ENCODE measurements at regions not wholly inside any gene's neighbourhood (a gene's known extent, or its start where the extent isn't known, plus 50 kb on each side); places are given as distances from the start of the nearest gene placed in this dataset.

DNA sequence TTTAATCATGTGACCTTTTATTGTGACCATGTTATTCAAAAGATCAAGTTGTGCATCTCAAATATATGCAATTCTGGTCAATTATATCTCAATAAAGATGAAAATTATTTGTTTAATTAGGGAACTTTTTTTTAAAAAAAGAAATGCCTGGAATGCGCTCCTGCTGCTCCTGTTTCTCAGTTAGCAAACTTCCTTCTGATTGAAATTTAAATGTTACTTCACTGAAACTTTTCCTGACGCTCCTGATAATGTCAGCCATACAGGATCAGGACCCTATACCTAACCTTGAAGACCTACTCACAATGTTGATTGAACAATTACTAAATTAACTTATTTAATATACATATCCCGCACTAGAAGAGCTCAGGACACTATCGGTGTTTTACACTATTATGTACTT is 190.4 kb downstream of the MACC1 start:
- Histone ChIP-seq H3K4me2 (no peak overlapping the region), H3K4me3 (no peak overlapping the region), H3K27ac (no peak overlapping the region), H3K9ac (no peak overlapping the region), H3K36me3 (no peaks in the 10 kb centered on the region), H3K9me3 (no peaks in the 10 kb centered on the region), H4K20me1 (no peaks in the 10 kb centered on the region), H3K4me1 (peaks cover 5% of the 10 kb centered on the region), H3K27me3 (no peaks in the 10 kb centered on the region)
- TF ChIP-seq Cebpa-rat (IDR thresholded peaks at IDR 0.05): no peak

DNA sequence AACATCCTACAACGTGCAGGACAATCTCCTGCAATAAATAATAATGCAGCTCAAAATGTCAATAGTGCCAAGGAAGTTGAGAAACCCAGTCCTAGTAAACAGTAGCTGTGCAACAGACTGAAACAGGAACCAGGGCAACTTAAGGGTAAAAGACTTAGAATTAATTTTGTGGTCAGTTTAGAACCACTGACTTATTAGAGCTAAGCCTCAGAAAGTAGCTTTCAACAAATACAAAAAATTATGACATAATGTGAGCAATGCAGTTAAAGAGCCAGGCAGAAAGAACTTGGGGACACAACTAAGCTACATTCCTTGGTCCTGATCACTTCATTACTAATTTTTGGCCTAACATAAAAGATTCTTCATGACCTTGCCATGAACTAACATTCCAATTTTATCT is 195.4 kb downstream of the MACC1 start:
- Histone ChIP-seq H3K27me3 (no peaks in the 10 kb centered on the region), H3K36me3 (no peaks in the 10 kb centered on the region), H3K4me2 (peak overlapping the region; percentile 45), H3K9ac (no peak overlapping the region), H4K20me1 (no peaks in the 10 kb centered on the region), H3K4me3 (no peak overlapping the region), H3K9me3 (no peaks in the 10 kb centered on the region), H3K27ac (no peak overlapping the region), H3K4me1 (peaks cover 20% of the 10 kb centered on the region)
- TF ChIP-seq Cebpa-rat (IDR thresholded peaks at IDR 0.05): no peak

DNA sequence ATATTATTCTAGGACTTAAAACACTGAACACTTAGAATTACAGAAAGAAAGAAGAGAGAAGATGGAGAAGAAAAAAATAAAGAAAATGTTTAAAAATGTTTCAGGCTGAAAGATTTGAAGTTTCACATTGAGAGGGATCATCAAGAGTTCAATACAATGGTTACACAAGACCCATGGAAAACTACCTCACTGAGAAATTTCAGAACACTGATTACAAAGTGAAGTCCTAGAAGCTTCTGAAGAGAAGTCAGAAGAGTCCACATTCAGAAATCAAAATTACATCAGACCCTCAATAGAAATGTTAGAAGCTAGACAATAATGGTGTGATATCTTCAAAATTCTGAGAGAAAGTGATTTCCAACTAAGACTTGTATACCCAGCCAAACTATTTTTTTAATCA is 196.1 kb downstream of the MACC1 start:
- no peaks in the 10 kb centered on the region for H3K9me3 ChIP-seq
- H3K27me3 ChIP-seq: no peaks in the 10 kb centered on the region
- no peak overlapping the region for H3K4me3 ChIP-seq
- H4K20me1 ChIP-seq: no peaks in the 10 kb centered on the region
- H3K36me3 ChIP-seq: no peaks in the 10 kb centered on the region
- no peak for TF ChIP-seq Cebpa-rat (IDR thresholded peaks at IDR 0.05)
- H3K4me1 ChIP-seq: peaks cover 20% of the 10 kb centered on the region
- no peak overlapping the region for H3K27ac ChIP-seq
- H3K9ac ChIP-seq: no peak overlapping the region
- H3K4me2 ChIP-seq: no peak overlapping the region; the same call in 1 of the 2 replicates

DNA sequence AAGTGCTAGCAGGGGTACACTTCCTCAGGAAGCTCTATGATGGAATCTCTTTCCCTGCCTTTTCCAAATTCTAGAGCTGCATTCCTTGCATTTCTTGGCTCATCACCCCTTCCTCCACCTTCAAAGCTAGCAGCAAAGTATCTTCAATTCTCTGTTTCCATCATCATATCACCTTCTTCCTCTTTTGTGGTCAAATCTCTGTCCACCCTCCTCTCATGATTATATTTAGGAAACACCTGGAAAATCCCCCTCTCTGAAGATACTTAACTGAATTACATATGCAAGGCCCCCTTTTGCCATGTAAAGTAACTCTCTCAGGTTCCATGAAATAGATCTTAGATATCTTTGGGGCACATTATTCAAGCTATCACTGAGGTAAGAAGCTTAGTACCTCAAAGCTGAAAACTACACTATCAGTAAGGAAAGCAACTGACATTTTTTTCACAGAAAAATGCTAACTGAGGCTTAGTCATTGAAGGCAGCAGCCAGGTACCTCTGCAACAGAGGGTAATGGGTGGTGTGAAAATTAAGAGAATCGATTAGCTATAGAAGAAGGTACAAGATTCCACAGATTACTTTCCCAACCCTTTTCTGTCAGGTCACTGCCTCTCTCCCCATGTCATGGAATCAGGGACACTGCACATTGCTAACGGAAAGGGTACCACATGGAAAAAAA is 197.3 kb downstream of the MACC1 start:
- Histone ChIP-seq H3K4me3 (no peak overlapping the region), H4K20me1 (no peaks in the 10 kb centered on the region), H3K9me3 (no peaks in the 10 kb centered on the region), H3K4me2 (peak overlapping the region; percentile 36), H3K9ac (no peak overlapping the region), H3K27me3 (no peaks in the 10 kb centered on the region), H3K36me3 (no peaks in the 10 kb centered on the region), H3K4me1 (peaks cover 20% of the 10 kb centered on the region), H3K27ac (no peak overlapping the region)
- TF ChIP-seq Cebpa-rat (IDR thresholded peaks at IDR 0.05): no peak

DNA sequence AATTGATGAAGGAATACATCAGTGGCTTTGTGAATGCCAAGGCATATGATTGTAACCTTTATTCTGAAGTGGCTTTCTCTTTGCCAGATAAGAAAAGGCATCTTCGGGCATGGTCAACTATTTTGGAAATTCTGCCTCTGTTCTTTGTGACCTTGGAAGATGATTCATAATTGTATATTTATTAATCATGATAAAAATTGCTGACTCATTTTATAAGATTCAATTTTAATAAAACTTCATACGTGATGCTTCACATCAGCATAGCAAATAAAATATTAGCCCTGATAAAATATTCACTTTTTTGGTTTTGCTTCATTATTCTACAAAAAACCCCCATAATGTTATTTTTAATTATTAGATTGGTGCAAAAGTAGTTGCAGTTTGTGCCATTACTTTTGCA is 200.5 kb downstream of the MACC1 start:
- H3K36me3 ChIP-seq: no peaks in the 10 kb centered on the region
- H3K4me3 ChIP-seq: no peak overlapping the region
- peaks cover 24% of the 10 kb centered on the region for H3K4me1 ChIP-seq
- no peaks in the 10 kb centered on the region for H4K20me1 ChIP-seq
- no peak for TF ChIP-seq Cebpa-rat (IDR thresholded peaks at IDR 0.05)
- no peak overlapping the region for H3K9ac ChIP-seq
- no peak overlapping the region for H3K4me2 ChIP-seq
- H3K27ac ChIP-seq: no peak overlapping the region
- H3K27me3 ChIP-seq: no peaks in the 10 kb centered on the region
- H3K9me3 ChIP-seq: no peaks in the 10 kb centered on the region

DNA sequence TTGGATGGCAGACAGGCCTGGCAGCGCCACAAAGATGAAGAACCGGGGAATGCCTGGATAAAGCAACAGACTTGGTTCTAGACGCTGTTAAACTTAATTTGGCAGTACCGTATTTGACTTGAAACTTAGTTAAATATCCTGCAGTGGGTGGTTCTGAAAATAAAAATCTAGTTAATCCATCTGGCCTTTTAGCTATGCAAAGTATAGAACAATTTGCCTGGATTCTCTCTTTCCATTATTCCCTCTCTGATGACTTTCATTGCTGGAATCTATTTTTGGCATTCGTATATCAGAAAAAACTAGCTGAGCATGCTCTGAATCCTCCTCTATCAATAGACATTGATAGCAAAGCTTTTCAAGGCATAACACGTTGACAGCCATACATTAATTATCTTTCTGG is 203.6 kb downstream of the MACC1 start:
- Histone ChIP-seq H3K9ac (no peak overlapping the region), H3K9me3 (no peaks in the 10 kb centered on the region), H3K27ac (no peak overlapping the region), H3K4me1 (peaks cover 9% of the 10 kb centered on the region), H3K4me3 (no peak overlapping the region), H3K4me2 (peak overlapping the region; percentile 27), H3K27me3 (no peaks in the 10 kb centered on the region), H4K20me1 (no peaks in the 10 kb centered on the region), H3K36me3 (no peaks in the 10 kb centered on the region)
- no peak for TF ChIP-seq Cebpa-rat (IDR thresholded peaks at IDR 0.05)

DNA sequence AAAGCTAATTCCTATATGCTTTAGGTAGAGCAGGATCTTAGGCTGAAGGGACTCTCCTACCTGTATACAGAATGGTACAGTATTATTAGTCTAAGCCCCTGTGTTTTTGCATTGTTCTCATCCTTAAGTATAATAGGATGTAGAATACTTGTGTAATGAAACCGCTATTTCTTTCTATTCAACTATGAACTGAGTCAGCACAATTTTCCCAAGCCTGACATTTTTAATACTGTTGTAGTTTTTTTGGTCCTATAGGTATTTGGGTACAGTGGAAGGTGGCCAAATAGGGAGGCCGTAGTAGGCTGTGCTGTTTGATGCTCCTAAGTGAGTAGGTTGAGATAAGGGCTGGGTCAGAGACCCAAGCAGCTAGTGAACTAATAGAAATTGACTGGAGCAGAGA is 205.1 kb downstream of the MACC1 start:
- Histone ChIP-seq H3K27me3 (no peaks in the 10 kb centered on the region), H3K9ac (no peak overlapping the region), H3K9me3 (no peaks in the 10 kb centered on the region), H3K4me1 (peaks cover 9% of the 10 kb centered on the region), H3K4me2 (no peak overlapping the region), H4K20me1 (no peaks in the 10 kb centered on the region), H3K36me3 (no peaks in the 10 kb centered on the region), H3K27ac (no peak overlapping the region), H3K4me3 (no peak overlapping the region)
- no peak for TF ChIP-seq Cebpa-rat (IDR thresholded peaks at IDR 0.05)

DNA sequence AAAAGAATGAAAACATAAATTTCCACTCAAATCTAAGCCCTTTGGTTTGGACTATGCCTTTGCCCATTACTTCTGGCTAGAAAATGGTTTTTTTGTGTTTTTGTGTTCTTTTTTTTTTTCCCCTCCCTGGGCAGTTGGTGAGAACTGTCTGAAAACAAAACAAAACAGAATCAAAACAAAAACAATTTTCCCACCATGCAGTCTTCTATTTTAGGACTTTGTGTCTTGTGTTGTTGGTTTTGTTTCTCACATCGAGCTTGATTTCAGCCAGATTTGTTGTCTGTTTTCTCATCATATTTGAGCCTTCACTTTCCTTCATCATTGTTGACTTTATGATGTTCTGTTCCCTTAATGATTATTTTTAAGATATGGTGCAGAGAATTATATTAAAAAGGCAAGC is 206.3 kb downstream of the MACC1 start:
- no peaks in the 10 kb centered on the region for H3K36me3 ChIP-seq
- no peak overlapping the region for H3K4me2 ChIP-seq
- H3K4me3 ChIP-seq: no peak overlapping the region
- H3K27me3 ChIP-seq: no peaks in the 10 kb centered on the region
- no peak overlapping the region for H3K27ac ChIP-seq
- H3K9ac ChIP-seq: no peak overlapping the region
- TF ChIP-seq Cebpa-rat (IDR thresholded peaks at IDR 0.05): no peak
- no peaks in the 10 kb centered on the region for H4K20me1 ChIP-seq
- H3K4me1 ChIP-seq: peaks cover 9% of the 10 kb centered on the region
- no peaks in the 10 kb centered on the region for H3K9me3 ChIP-seq

DNA sequence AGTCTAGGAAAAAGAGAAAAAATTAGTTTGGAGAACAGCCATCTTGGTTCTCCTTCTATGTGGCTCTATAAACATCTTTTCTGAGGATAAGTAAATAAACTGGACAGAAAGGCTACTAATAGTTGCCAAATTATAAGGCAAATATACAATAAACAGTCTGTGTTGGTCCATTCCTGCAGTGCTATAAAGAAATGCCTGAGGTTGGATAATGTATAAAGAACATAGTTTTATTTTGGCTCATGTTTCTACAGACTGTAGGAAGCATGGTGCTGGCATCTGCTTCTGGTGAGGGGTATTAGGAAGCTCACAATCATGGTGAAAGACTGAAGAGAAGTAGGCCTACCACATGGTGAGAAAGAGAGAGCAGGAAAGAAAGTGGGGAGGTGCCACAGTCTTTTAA is 209.7 kb downstream of the MACC1 start:
- TF ChIP-seq Cebpa-rat (IDR thresholded peaks at IDR 0.05): no peak
- H3K4me3 ChIP-seq: no peak overlapping the region
- H3K9me3 ChIP-seq: no peaks in the 10 kb centered on the region
- no peak overlapping the region for H3K9ac ChIP-seq
- no peak overlapping the region for H3K27ac ChIP-seq
- H3K27me3 ChIP-seq: no peaks in the 10 kb centered on the region
- no peak overlapping the region for H3K4me2 ChIP-seq
- no peaks in the 10 kb centered on the region for H4K20me1 ChIP-seq
- H3K36me3 ChIP-seq: no peaks in the 10 kb centered on the region
- H3K4me1 ChIP-seq: no peaks in the 10 kb centered on the region

DNA sequence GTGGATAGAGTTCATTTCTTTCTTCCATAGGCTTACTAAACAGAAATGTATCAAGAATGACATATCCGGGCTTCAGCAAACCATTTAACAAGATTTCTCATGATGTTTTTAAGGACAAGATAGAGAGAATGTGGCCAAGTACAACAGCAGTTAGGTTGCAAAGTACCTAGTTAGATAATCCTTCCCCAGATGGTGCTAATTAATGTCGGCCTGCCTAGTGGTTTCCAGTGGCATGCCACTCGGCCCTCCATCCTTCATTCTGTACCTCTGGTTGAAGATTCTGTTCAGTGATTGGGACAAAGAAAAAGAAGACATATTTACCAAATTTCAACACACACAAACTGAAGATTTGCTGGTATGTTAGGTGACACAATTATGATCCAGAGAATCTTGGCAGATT is 212.1 kb downstream of the MACC1 start:
- Histone ChIP-seq H3K9ac (no peak overlapping the region), H3K4me1 (no peaks in the 10 kb centered on the region), H3K4me3 (no peak overlapping the region), H3K9me3 (no peaks in the 10 kb centered on the region), H4K20me1 (no peaks in the 10 kb centered on the region), H3K27ac (no peak overlapping the region), H3K27me3 (no peaks in the 10 kb centered on the region), H3K4me2 (no peak overlapping the region), H3K36me3 (no peaks in the 10 kb centered on the region)
- TF ChIP-seq Cebpa-rat (IDR thresholded peaks at IDR 0.05): no peak

DNA sequence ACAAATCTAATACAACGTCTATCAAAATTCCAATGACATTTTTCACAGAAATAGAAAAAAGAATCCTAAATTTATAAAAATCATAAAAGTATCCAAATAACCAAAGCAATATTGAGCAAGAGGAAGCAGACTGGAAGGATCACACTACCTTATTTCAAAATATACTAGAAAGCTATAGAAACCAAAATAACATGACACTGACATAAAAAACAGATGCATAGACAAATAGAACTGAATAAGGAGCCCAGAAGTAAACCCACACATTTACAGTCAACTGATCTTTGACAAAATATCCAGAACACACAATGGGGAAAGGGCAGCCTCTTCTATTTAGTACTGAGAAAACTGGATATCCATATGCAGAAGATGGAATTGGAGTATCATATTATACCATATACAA is 217.5 kb downstream of the MACC1 start:
- H3K4me3 ChIP-seq: no peak overlapping the region
- H3K4me1 ChIP-seq: no peaks in the 10 kb centered on the region
- no peaks in the 10 kb centered on the region for H4K20me1 ChIP-seq
- no peaks in the 10 kb centered on the region for H3K27me3 ChIP-seq
- no peaks in the 10 kb centered on the region for H3K9me3 ChIP-seq
- TF ChIP-seq Cebpa-rat (IDR thresholded peaks at IDR 0.05): no peak
- no peak overlapping the region for H3K4me2 ChIP-seq
- no peak overlapping the region for H3K9ac ChIP-seq
- no peaks in the 10 kb centered on the region for H3K36me3 ChIP-seq
- no peak overlapping the region for H3K27ac ChIP-seq
